Natural killer cell (primary cell): ENCODE measurements at regions not wholly inside any gene's neighbourhood (a gene's known extent, or its start where the extent isn't known, plus 50 kb on each side); places are given as distances from the start of the nearest gene placed in this dataset.
A peak's percentile ranks its signal among the peaks of the same experiment; 100 is the strongest.

Experiments
- ATAC-seq, 3 donors: fragments of 150-1000 bp in 2 of 3; fragments of 200-7000 bp in 1 of 3; cut with Tn5 transposase; 1 replicate in 1 of 3; 2 replicates in 2 of 3; pipeline ENCODE4 v1.10.0; 2021; ENCODE audit warnings: mild to moderate bottlenecking in 2 of 3, moderate library complexity in 2 of 3
- DNase-seq, 2 donors: peaks; one replicate each; pipeline versions ENCODE4 v3.0.0 to v3.0.0-alpha.2; 2013 to 2021; ENCODE audit warnings: mixed read lengths in 1 of 2
- H3K27ac ChIP-seq: one replicate; pipeline ENCODE4 v1.5.1; 2013; ENCODE audit warnings: mild to moderate bottlenecking, low read length
- H3K27me3 ChIP-seq: one replicate; pipeline ENCODE4 v1.6.1; 2013; ENCODE audit warnings: low read length; ENCODE audit not compliant: control insufficient read depth, insufficient read depth
- H3K36me3 ChIP-seq: one replicate; pipeline ENCODE4 v1.6.1; 2013; ENCODE audit warnings: low read length; ENCODE audit not compliant: control insufficient read depth, insufficient read depth
- H3K4me1 ChIP-seq: one replicate; pipeline ENCODE4 v1.6.1; 2013; ENCODE audit warnings: low read length; ENCODE audit not compliant: control insufficient read depth, insufficient read depth
- H3K4me3 ChIP-seq: one replicate; pipeline ENCODE4 v1.5.1; 2013; ENCODE audit warnings: low read length
- H3K9me3 ChIP-seq: one replicate; pipeline ENCODE4 v1.6.1; 2013; ENCODE audit warnings: low read length; ENCODE audit not compliant: control insufficient read depth, insufficient read depth
- H3K27ac Mint-ChIP-seq, 2 donors: one replicate each; pipeline ENCODE4 v1.8.0; 2022; ENCODE audit warnings: mild to moderate bottlenecking in 2 of 2, mixed read lengths in 2 of 2, moderate library complexity in 1 of 2
- H3K27me3 Mint-ChIP-seq, 2 donors: one replicate each; pipeline ENCODE4 v1.8.0; 2022; ENCODE audit warnings: low read depth in 2 of 2, mixed read lengths in 2 of 2
- H3K36me3 Mint-ChIP-seq: one replicate; pipeline ENCODE4 v1.8.0; 2022; ENCODE audit warnings: mixed read lengths
- H3K4me1 Mint-ChIP-seq, 2 donors: one replicate each; pipeline ENCODE4 v1.8.0; 2022; ENCODE audit warnings: mixed read lengths in 2 of 2
- H3K4me3 Mint-ChIP-seq: one replicate; pipeline ENCODE4 v1.8.0; 2022; ENCODE audit warnings: mild to moderate bottlenecking, moderate library complexity, mixed read lengths
- H3K9me3 Mint-ChIP-seq, 2 donors: one replicate each; pipeline ENCODE4 v1.8.0; 2022; ENCODE audit warnings: mixed read lengths in 2 of 2
- WGBS: methylation state at CpG from one replicate; pipeline ENCODE4 v1.1.7; 2013; ENCODE audit warnings: missing lambda C conversion rate; ENCODE audit not compliant: insufficient coverage; 5-methylcytosine and 5-hydroxymethylcytosine counted together
- intact Hi-C: fragments of 100-400 bp; cut with micrococcal nuclease; formaldehyde crosslinking; loops from one replicate; pipeline ENCODE4 v1.14.2; 2022
- TF ChIP-seq, protein P1 (sequence below): fragments of 200-600 bp; IDR thresholded peaks from one replicate; pipeline ENCODE4 v1.8.0; 2022; ENCODE audit warnings: antibody characterized with exemption

- WGBS: 91% methylated on average over 4 of the region's 4 CpGs
- no peaks in the 10 kb centered on the region for H3K36me3 Mint-ChIP-seq
- H3K27ac Mint-ChIP-seq: no peak overlapping the region
These were observed 931.0 kb downstream of the TTLL7 start for GRCh38 chr1:83067954-83068353.

DNA sequence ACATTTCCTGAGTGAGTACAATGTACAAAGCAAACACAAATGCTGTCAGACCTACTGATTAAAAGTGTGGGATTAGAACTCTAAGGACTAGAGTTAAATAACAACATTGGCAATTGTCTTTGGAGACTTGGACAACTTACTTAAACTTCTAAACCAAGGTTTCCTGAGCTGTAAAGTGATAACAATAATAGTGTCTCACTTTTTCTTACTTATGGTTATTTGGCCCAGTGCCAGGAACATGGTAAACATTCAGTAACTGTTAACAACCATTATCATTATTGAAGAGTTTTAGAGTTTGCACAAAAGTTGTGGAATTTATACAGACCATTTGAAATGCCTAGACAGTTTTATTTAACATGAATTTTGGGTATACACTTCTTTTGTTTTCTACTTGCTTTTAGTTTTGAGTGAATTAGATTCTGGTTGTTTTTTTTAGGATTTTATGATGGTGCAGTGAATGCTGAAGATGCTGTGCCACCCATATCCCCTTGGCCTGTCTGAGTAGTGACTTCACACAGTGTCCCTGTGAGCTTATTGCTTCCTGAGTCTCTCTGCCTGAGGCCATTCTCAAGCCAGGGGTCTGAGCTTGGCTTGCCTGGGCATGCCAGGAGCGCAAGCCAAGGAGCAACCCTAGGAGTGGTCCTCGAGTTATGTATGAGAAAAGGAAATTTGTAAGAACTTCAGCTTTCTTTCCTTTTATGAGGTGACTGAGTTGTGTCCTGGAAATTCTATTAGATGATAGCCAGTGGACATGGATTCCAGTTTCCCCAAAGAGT is 932.8 kb downstream of the TTLL7 start:
- H3K9me3 ChIP-seq: peaks cover 5% of the 10 kb centered on the region
- H3K27me3 ChIP-seq: no peaks in the 10 kb centered on the region
- no peak overlapping the region for H3K27ac ChIP-seq
- H3K36me3 ChIP-seq: no peaks in the 10 kb centered on the region
- intact Hi-C loops: no loop called here
- Mint-ChIP-seq H3K27me3 (no peaks in the 10 kb centered on the region), H3K9me3 (peaks cover 12 to 22% of the 10 kb centered on the region in 2 donors), H3K4me3 (no peak overlapping the region), H3K27ac (no peak overlapping the region), H3K4me1 (no peaks in the 10 kb centered on the region), H3K36me3 (no peaks in the 10 kb centered on the region)
- 80% methylated on average over 2 of the region's 2 CpGs for WGBS
- TF ChIP-seq, protein P1, sequence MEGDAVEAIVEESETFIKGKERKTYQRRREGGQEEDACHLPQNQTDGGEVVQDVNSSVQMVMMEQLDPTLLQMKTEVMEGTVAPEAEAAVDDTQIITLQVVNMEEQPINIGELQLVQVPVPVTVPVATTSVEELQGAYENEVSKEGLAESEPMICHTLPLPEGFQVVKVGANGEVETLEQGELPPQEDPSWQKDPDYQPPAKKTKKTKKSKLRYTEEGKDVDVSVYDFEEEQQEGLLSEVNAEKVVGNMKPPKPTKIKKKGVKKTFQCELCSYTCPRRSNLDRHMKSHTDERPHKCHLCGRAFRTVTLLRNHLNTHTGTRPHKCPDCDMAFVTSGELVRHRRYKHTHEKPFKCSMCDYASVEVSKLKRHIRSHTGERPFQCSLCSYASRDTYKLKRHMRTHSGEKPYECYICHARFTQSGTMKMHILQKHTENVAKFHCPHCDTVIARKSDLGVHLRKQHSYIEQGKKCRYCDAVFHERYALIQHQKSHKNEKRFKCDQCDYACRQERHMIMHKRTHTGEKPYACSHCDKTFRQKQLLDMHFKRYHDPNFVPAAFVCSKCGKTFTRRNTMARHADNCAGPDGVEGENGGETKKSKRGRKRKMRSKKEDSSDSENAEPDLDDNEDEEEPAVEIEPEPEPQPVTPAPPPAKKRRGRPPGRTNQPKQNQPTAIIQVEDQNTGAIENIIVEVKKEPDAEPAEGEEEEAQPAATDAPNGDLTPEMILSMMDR: no peak
- ATAC-seq (no peak), DNase-seq (peak in 1 of 2 donors; percentile 1)
- H3K4me1 ChIP-seq: no peaks in the 10 kb centered on the region
- H3K4me3 ChIP-seq: no peak overlapping the region

More at GRCh38 chr1:83067954-83068353, 931.0 kb downstream of the TTLL7 start:
- Mint-ChIP-seq H3K4me3 (no peak overlapping the region), H3K9me3 (peaks cover 7 to 17% of the 10 kb centered on the region in 2 donors), H3K27me3 (no peaks in the 10 kb centered on the region), H3K4me1 (no peaks in the 10 kb centered on the region)
- Histone ChIP-seq H3K36me3 (no peaks in the 10 kb centered on the region), H3K4me3 (no peak overlapping the region), H3K9me3 (peaks cover 5% of the 10 kb centered on the region), H3K27me3 (no peaks in the 10 kb centered on the region), H3K4me1 (no peaks in the 10 kb centered on the region), H3K27ac (no peak overlapping the region)
- TF ChIP-seq, protein P1: no peak
- intact Hi-C loops: no loop called here
- ATAC-seq (no peak), DNase-seq (no peak)

GRCh38 chr1:83064589-83065242 is 934.2 kb downstream of the TTLL7 start:
- 94% methylated on average over 2 of the region's 4 CpGs for WGBS
- TF ChIP-seq, protein P1: no peak
- Mint-ChIP-seq H3K4me1 (no peaks in the 10 kb centered on the region), H3K27ac (no peak overlapping the region), H3K36me3 (no peaks in the 10 kb centered on the region), H3K27me3 (no peaks in the 10 kb centered on the region), H3K9me3 (peaks cover 15 to 19% of the 10 kb centered on the region in 2 donors), H3K4me3 (no peak overlapping the region)
- Histone ChIP-seq H3K36me3 (no peaks in the 10 kb centered on the region), H3K27ac (no peak overlapping the region), H3K9me3 (peaks cover 5% of the 10 kb centered on the region), H3K4me1 (no peaks in the 10 kb centered on the region), H3K27me3 (no peaks in the 10 kb centered on the region), H3K4me3 (no peak overlapping the region)
- DNase-seq (no peak), ATAC-seq (no peak)
- intact Hi-C loops: no loop called here
